IMR-90 (cell line): ENCODE measurements at regions not wholly inside any gene's neighbourhood (a gene's known extent, or its start where the extent isn't known, plus 50 kb on each side); places are given as distances from the start of the nearest gene placed in this dataset.

Experiments used
- ATAC-seq: fragments of 200-7000 bp; cut with Tn5 transposase; 2 replicates; pipeline ENCODE4 v1.9.1; 2020; ENCODE audit warnings: low read depth, mild to moderate bottlenecking, moderate library complexity
- BruUV-seq: library from RNA; stranded (reverse); fragments of 400-500 nt; replicated peaks from 2 replicates; lab custom pipeline; 2021; lab: Mats Ljungman, UMichigan
- CTCF ChIA-PET: fragments of 300-600 bp; formaldehyde crosslinking; extraction: SDS; loops from one replicate; lab custom pipeline; 2021; ENCODE audit warnings: antibody characterized with exemption; lab: Yijun Ruan, JAX
- POLR2A ChIA-PET: fragments of 300-600 bp; sonication (Branson Sonifier 250); formaldehyde crosslinking; loops from one replicate; lab custom pipeline; 2022; ENCODE audit warnings: antibody characterized with exemption; ENCODE audit not compliant: unreplicated experiment; lab: Charles Lee
- DNase-seq: peaks from one replicate; pipeline ENCODE4 v3.0.0; 2013
- H2AFZ ChIP-seq: replicated peaks from 2 replicates; pipeline ENCODE3; 2013; ENCODE audit warnings: low read length, mild to moderate bottlenecking; ENCODE audit not compliant: poor library complexity
- H2AK5ac ChIP-seq: 2 replicates; pipeline ENCODE4 v1.6.1; 2013; ENCODE audit warnings: low read depth, low read length, inconsistent platforms
- H2AK9ac ChIP-seq: replicated peaks from 2 replicates; pipeline ENCODE3; 2013; ENCODE audit warnings: mild to moderate bottlenecking, low read depth, low read length, moderate library complexity; ENCODE audit not compliant: poor library complexity
- H2BK120ac ChIP-seq: 2 replicates; pipeline ENCODE4 v1.6.1; 2013; ENCODE audit warnings: low read depth, low read length, inconsistent platforms
- H2BK15ac ChIP-seq: 3 replicates; pipeline ENCODE4 v1.6.1; 2013; ENCODE audit warnings: low read depth, low read length, inconsistent platforms
- H2BK20ac ChIP-seq: 2 replicates; pipeline ENCODE4 v1.6.1; 2013; ENCODE audit warnings: low read depth, mild to moderate bottlenecking, inconsistent platforms, low read length, moderate library complexity
- H2BK5ac ChIP-seq: 2 replicates; pipeline ENCODE4 v1.6.1; 2013; ENCODE audit warnings: mild to moderate bottlenecking, low read depth, low read length, inconsistent platforms; ENCODE audit not compliant: poor library complexity, severe bottlenecking
- H3K14ac ChIP-seq: replicated peaks from 2 replicates; pipeline ENCODE4 v1.6.1; 2013; ENCODE audit warnings: low read depth, low read length, inconsistent platforms
- H3K18ac ChIP-seq: 2 replicates; pipeline ENCODE4 v1.6.1; 2013; ENCODE audit warnings: low read depth, low read length, control low read depth
- H3K23ac ChIP-seq: 2 replicates; pipeline ENCODE4 v1.6.1; 2013; ENCODE audit warnings: low read depth, low read length, inconsistent platforms
- H3K27ac ChIP-seq: 2 replicates; pipeline ENCODE4 v1.5.1; 2013; ENCODE audit warnings: mild to moderate bottlenecking, control low read depth, low read length; ENCODE audit not compliant: insufficient read depth
- H3K27me3 ChIP-seq: 2 replicates; pipeline ENCODE4 v1.6.1; 2013; ENCODE audit warnings: low read length; ENCODE audit not compliant: control insufficient read depth, insufficient read depth
- H3K36me3 ChIP-seq: 2 replicates; pipeline ENCODE4 v1.6.1; 2013; ENCODE audit warnings: low read length, mixed read lengths; ENCODE audit not compliant: control insufficient read depth, insufficient read depth
- H3K4ac ChIP-seq: 2 replicates; pipeline ENCODE4 v1.6.1; 2013; ENCODE audit warnings: low read depth, low read length, inconsistent platforms
- H3K4me1 ChIP-seq: 2 replicates; pipeline ENCODE4 v1.6.1; 2013; ENCODE audit warnings: low read length, mixed read lengths; ENCODE audit not compliant: control insufficient read depth, insufficient read depth
- H3K4me2 ChIP-seq: 2 replicates; pipeline ENCODE4 v1.6.1; 2013; ENCODE audit warnings: low read depth, mild to moderate bottlenecking, control low read depth, low read length, moderate library complexity
- H3K4me3 ChIP-seq: 2 replicates; pipeline ENCODE4 v1.5.1; 2013; ENCODE audit warnings: low read depth, mild to moderate bottlenecking, control low read depth, low read length, moderate library complexity; ENCODE audit not compliant: insufficient read depth
- H3K56ac ChIP-seq: 2 replicates; pipeline ENCODE4 v1.6.1; 2013; ENCODE audit warnings: low read length, inconsistent platforms; ENCODE audit not compliant: insufficient read depth; ENCODE audit errors: extremely low read depth
- H3K79me1 ChIP-seq, 2 experiments: 2 replicates each; pipeline ENCODE4 v1.6.1; 2013; ENCODE audit warnings: low read length in 2 of 2, inconsistent platforms in 1 of 2, low read depth in 1 of 2
- H3K9ac ChIP-seq: 2 replicates; pipeline ENCODE4 v1.6.1; 2013; ENCODE audit warnings: low read depth, low read length, control low read depth
- H3K9me1 ChIP-seq: 2 replicates; pipeline ENCODE4 v1.6.1; 2013; ENCODE audit warnings: low read length, inconsistent platforms; ENCODE audit not compliant: insufficient read depth
- H3K9me3 ChIP-seq: 2 replicates; pipeline ENCODE4 v1.6.1; 2013; ENCODE audit warnings: low read length; ENCODE audit not compliant: control insufficient read depth, insufficient read depth
- H4K20me1 ChIP-seq: 2 replicates; pipeline ENCODE4 v1.6.1; 2013; ENCODE audit warnings: low read length, inconsistent platforms; ENCODE audit not compliant: insufficient read depth
- H4K5ac ChIP-seq: 2 replicates; pipeline ENCODE4 v1.6.1; 2013; ENCODE audit warnings: mild to moderate bottlenecking, low read depth, low read length, control low read depth
- H4K8ac ChIP-seq, 2 experiments: 2 replicates each; pipeline ENCODE4 v1.6.1; 2013; ENCODE audit warnings: low read depth in 2 of 2, low read length in 2 of 2, control low read depth in 1 of 2, inconsistent platforms in 1 of 2
- H4K91ac ChIP-seq: 2 replicates; pipeline ENCODE4 v1.6.1; 2013; ENCODE audit warnings: low read depth, low read length, inconsistent platforms; ENCODE audit not compliant: insufficient read depth
- BHLHE40 ChIP-seq: fragments of 150-350 bp; IDR thresholded peaks from 2 replicates; pipeline ENCODE4 v1.6.1; 2016; ENCODE audit warnings: mild to moderate bottlenecking, low read depth, low read length
- MAFK ChIP-seq: IDR thresholded peaks from 2 replicates; pipeline ENCODE4 v1.6.1; 2012; ENCODE audit warnings: low read depth, low read length, improper control_type of control experiment
- RFX5 ChIP-seq: IDR thresholded peaks from 2 replicates; pipeline ENCODE4 v1.8.0; 2012; ENCODE audit warnings: low read depth, mild to moderate bottlenecking, low read length, moderate library complexity
- WGBS, 2 experiments: methylation state at CpG; one replicate each; pipeline versions ENCODE4 v1.1.5 to v1.1.7; 2013; ENCODE audit warnings: missing lambda C conversion rate in 2 of 2; ENCODE audit not compliant: insufficient read length in 1 of 2; ENCODE audit errors: extremely low coverage in 2 of 2; 5-methylcytosine and 5-hydroxymethylcytosine counted together
- dilution Hi-C: fragments of 300-500 bp; cut with HindIII; formaldehyde crosslinking; loops from one replicate; pipeline ENCODE4 v1.14.3; 2018; ENCODE audit warnings: low sequenced_read_pairs; ENCODE audit not compliant: unreplicated experiment
- in situ Hi-C: fragments of 300-500 bp; cut with MboI; formaldehyde crosslinking; loops from 3 replicates; pipeline ENCODE4 v1.14.3; 2019; ENCODE audit warnings: low sequenced_read_pairs, inconsistent platforms, mixed read lengths
- intact Hi-C: fragments of 100-400 bp; cut with micrococcal nuclease; formaldehyde crosslinking; loops from 2 replicates; pipeline ENCODE4 v1.10.0; 2022
- TF ChIP-seq, protein P1 (sequence below): fragments of 150-350 bp; IDR thresholded peaks from 2 replicates; pipeline ENCODE4 v1.6.1; 2016; ENCODE audit warnings: low read depth, mild to moderate bottlenecking, low read length, moderate library complexity, borderline replicate concordance

DNA sequence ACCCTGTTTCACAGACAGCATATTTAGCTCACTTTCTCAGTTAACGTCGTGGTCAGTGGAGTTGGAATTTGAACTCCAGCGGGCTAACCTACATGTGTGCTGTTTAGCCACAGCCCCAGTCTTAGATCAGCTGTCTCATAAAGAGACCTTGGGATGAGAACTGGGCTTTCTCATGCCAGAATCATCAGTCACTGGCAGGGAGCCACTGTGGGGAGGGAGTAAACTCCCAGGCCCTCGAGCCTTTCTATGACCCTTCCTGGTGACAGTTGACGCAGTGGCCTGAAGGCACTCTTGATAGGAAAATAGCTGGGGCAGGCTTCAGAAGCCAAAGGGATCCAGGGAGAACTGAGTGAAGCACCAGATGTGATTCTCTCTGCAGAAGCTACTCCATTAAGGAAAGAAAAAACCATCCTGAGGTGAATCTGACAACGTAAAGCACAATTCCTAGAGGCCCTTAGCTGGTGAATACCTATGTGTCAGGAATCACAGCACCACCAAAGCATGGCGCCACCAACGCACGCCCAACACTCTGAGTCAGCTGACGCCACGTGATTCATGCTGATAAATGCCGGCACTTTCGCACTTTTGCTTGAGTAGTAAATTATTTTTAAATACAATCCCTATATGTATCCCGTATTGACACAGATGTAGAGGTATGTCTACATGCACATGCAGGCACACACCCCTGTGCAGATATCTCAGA, 279.6 kb upstream of the TMEM132C start:
- no TSS peak for BruUV-seq
- Histone ChIP-seq H3K27me3 (no peaks in the 10 kb centered on the region), H3K36me3 (no peaks in the 10 kb centered on the region)

More for the DNA sequence above, 279.6 kb upstream of the TMEM132C start:
- Histone ChIP-seq H3K79me1 (no peaks in the 10 kb centered on the region), H4K8ac (no peak overlapping the region), H2BK5ac (no peak overlapping the region), H4K20me1 (no peaks in the 10 kb centered on the region), H3K9me3 (peaks cover 29% of the 10 kb centered on the region), H3K18ac (no peak overlapping the region), H3K4me1 (no peaks in the 10 kb centered on the region), H2AK5ac (no peak overlapping the region), H2AK9ac (no peak overlapping the region), H3K4me3 (no peak overlapping the region), H3K14ac (no peak overlapping the region), H4K5ac (no peak overlapping the region), H3K23ac (no peak overlapping the region), H3K27ac (no peak overlapping the region), H3K9ac (no peak overlapping the region), H2BK15ac (no peak overlapping the region), H2BK120ac (no peak overlapping the region), H2AFZ (no peak overlapping the region), H3K56ac (no peak overlapping the region), H3K4me2 (no peak overlapping the region), H3K4ac (no peak overlapping the region), H2BK20ac (no peak overlapping the region), H4K91ac (no peak overlapping the region), H3K9me1 (no peaks in the 10 kb centered on the region)
- no peak for TF ChIP-seq RFX5
- TF ChIP-seq, protein P1, sequence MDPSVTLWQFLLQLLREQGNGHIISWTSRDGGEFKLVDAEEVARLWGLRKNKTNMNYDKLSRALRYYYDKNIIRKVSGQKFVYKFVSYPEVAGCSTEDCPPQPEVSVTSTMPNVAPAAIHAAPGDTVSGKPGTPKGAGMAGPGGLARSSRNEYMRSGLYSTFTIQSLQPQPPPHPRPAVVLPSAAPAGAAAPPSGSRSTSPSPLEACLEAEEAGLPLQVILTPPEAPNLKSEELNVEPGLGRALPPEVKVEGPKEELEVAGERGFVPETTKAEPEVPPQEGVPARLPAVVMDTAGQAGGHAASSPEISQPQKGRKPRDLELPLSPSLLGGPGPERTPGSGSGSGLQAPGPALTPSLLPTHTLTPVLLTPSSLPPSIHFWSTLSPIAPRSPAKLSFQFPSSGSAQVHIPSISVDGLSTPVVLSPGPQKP: no peak
- no peak for TF ChIP-seq BHLHE40
- no peak for TF ChIP-seq MAFK
- no CpG with 5 or more reads among the region's 14 CpGs for whole genome bisulfite sequencing, 2 experiments
- DNase-seq (no peak), ATAC-seq (no peak)
- ChIA-PET POLR2A (no interaction called here), CTCF (no interaction called here)
- dilution Hi-C loops (no loop called here), in situ Hi-C loops (no loop called here), intact Hi-C loops (no loop called here)
